Suprapubic skin (tissue), 4 donors: ENCODE measurements at regions not wholly inside any gene's neighbourhood (a gene's known extent, or its start where the extent isn't known, plus 50 kb on each side); places are given as distances from the start of the nearest gene placed in this dataset.

ENCODE experiments used
- POLR2A ChIP-seq, 2 donors: fragments of 450-650 bp; IDR thresholded peaks; one replicate each; pipeline ENCODE4 v1.6.1; 2017; ENCODE audit warnings: antibody characterized with exemption in 2 of 2, mild to moderate bottlenecking in 2 of 2, moderate library complexity in 2 of 2
- POLR2AphosphoS5 ChIP-seq, 3 donors: sonication (generic); formaldehyde crosslinking; IDR thresholded peaks; one replicate each; pipeline ENCODE4 v1.6.1; 2017; ENCODE audit warnings: antibody characterized with exemption in 3 of 3
- TF ChIP-seq, protein P1 (sequence below), 2 donors: fragments of 200-600 bp in 1 of 2; fragments of 450-650 bp in 1 of 2; sonication (generic) in 1 of 2; IDR thresholded peaks; one replicate each; pipeline ENCODE4 v1.5.1; 2016 to 2019; ENCODE audit warnings: antibody characterized with exemption in 2 of 2, mild to moderate bottlenecking in 1 of 2, moderate library complexity in 1 of 2

DNA sequence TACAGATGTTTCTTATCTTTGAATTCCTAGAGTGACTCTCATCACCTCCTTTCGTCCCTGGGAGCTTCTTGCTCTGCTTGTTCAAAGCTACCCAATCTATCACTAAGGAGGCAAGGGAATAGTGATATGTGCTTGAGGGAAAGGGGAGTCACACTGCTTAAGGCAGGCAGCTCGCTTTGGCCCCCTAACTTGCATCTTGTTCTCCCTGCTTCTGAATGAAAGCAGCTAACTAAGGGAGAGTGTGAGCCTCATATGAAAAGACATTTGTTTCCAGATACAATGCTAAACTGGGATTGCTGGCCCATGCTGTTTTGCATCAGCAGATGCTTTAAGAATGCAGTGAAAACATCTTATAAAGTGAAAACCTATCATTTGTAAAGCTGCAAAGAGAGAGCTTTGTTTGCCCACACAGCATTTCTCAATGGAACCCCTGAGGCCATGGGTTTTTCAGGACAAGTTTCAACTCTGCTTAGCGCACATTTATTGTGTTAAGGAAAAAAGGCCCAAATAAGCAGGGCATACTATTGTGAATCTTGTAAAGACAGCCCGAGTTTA lies 367.9 kb upstream of the ADAMTSL1 start:
- TF ChIP-seq, protein P1, sequence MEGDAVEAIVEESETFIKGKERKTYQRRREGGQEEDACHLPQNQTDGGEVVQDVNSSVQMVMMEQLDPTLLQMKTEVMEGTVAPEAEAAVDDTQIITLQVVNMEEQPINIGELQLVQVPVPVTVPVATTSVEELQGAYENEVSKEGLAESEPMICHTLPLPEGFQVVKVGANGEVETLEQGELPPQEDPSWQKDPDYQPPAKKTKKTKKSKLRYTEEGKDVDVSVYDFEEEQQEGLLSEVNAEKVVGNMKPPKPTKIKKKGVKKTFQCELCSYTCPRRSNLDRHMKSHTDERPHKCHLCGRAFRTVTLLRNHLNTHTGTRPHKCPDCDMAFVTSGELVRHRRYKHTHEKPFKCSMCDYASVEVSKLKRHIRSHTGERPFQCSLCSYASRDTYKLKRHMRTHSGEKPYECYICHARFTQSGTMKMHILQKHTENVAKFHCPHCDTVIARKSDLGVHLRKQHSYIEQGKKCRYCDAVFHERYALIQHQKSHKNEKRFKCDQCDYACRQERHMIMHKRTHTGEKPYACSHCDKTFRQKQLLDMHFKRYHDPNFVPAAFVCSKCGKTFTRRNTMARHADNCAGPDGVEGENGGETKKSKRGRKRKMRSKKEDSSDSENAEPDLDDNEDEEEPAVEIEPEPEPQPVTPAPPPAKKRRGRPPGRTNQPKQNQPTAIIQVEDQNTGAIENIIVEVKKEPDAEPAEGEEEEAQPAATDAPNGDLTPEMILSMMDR (IDR thresholded peaks at IDR 0.05) = no peak
- no peak for TF ChIP-seq POLR2A (IDR thresholded peaks at IDR 0.05)
- TF ChIP-seq POLR2AphosphoS5 (IDR thresholded peaks at IDR 0.05) = no peak
